Transverse colon (tissue), 4 donors: ENCODE measurements at regions not wholly inside any gene's neighbourhood (a gene's known extent, or its start where the extent isn't known, plus 50 kb on each side); places are given as distances from the start of the nearest gene placed in this dataset.
"Not testable (repeated sequence)": the region's sequence is repeated elsewhere in the genome, so short reads cannot be mapped to it uniquely, and the experiment has no call there.

Experiments used
- DNase-seq: peaks from one replicate; pipeline ENCODE4 v3.0.0-alpha.2; 2019
- H3K27ac ChIP-seq, 4 donors: fragments of 200-600 bp; sonication (generic); 2 replicates each; pipeline ENCODE4 v1.5.1; 2016 to 2018; ENCODE audit warnings: inconsistent platforms in 4 of 4
- H3K27me3 ChIP-seq: fragments of 200-600 bp; sonication (generic); 2 replicates; pipeline ENCODE4 v1.5.1; 2017; ENCODE audit warnings: inconsistent platforms
- H3K36me3 ChIP-seq, 4 donors: fragments of 200-600 bp; sonication (generic); 2 replicates each; pipeline ENCODE4 v1.5.1; 2017 to 2019; ENCODE audit warnings: inconsistent platforms in 4 of 4
- H3K4me1 ChIP-seq, 4 donors: fragments of 200-600 bp; sonication (generic); 2 replicates each; pipeline ENCODE4 v1.5.1; 2017 to 2020; ENCODE audit warnings: inconsistent platforms in 4 of 4
- H3K4me3 ChIP-seq, 4 donors: fragments of 200-600 bp; sonication (generic); 1 replicate in 1 of 4; 2 replicates in 3 of 4; pipeline versions ENCODE4 v1.5.1 to v1.6.1; 2017 to 2019; ENCODE audit warnings: inconsistent platforms in 4 of 4
- H3K9me3 ChIP-seq, 2 donors: fragments of 200-600 bp; sonication (generic); 2 replicates each; pipeline ENCODE4 v1.5.1; 2017 to 2019; ENCODE audit warnings: inconsistent platforms in 2 of 2
- CTCF ChIP-seq, 5 experiments: fragments of 200-600 bp in 3 of 5; fragments of 450-650 bp in 2 of 5; sonication (generic) in 3 of 5; IDR thresholded peaks; 1 replicate in 2 of 5; 2 replicates in 3 of 5; pipeline ENCODE4 v1.5.1; 2016 to 2017; ENCODE audit warnings: antibody characterized with exemption in 5 of 5, inconsistent platforms in 3 of 5, mild to moderate bottlenecking in 2 of 5, moderate library complexity in 1 of 5
- EP300 ChIP-seq: sonication (generic); formaldehyde crosslinking; IDR thresholded peaks from one replicate; pipeline ENCODE4 v1.6.1; 2017; ENCODE audit warnings: antibody characterized with exemption, low read depth
- POLR2A ChIP-seq: fragments of 450-650 bp; IDR thresholded peaks from one replicate; pipeline ENCODE4 v1.6.1; 2016; ENCODE audit warnings: antibody characterized with exemption, mild to moderate bottlenecking, moderate library complexity
- POLR2AphosphoS5 ChIP-seq, 3 donors: sonication (generic); formaldehyde crosslinking; IDR thresholded peaks; one replicate each; pipeline ENCODE4 v1.6.1; 2016; ENCODE audit warnings: antibody characterized with exemption in 3 of 3
- WGBS, 2 donors: methylation state at CpG; one replicate each; pipeline ENCODE4 v1.1.5; 2018; ENCODE audit warnings: low coverage in 1 of 2; 5-methylcytosine and 5-hydroxymethylcytosine counted together
- in situ Hi-C, 4 donors: fragments of 200-750 bp; cut with MboI; loops; one replicate each; pipeline versions ENCODE4 v1.15.0 to v1.15.1; 2017; ENCODE audit warnings: low sequenced_read_pairs in 3 of 4, low pct_ligation_motif_present in 1 of 4, low pct_unique_long_range_greater_than_20kb in 1 of 4
- intact Hi-C: fragments of 100-400 bp; cut with DNase I; formaldehyde crosslinking; loops from one replicate; pipeline ENCODE4 v1.15.1; 2023; ENCODE audit warnings: low total_unique reads

GRCh38 chr3:110938629-110939028 is 133.0 kb upstream of the NECTIN3 start:
- Histone ChIP-seq H3K4me1 (no peaks in the 10 kb centered on the region), H3K27me3 (no peaks in the 10 kb centered on the region), H3K4me3 (no peak overlapping the region), H3K36me3 (no peaks in the 10 kb centered on the region), H3K27ac (no peak overlapping the region), H3K9me3 (no peaks in the 10 kb centered on the region)
- no peak for TF ChIP-seq EP300
- TF ChIP-seq CTCF (IDR thresholded peaks at IDR 0.05) = no peak
- TF ChIP-seq POLR2AphosphoS5 (IDR thresholded peaks at IDR 0.05) = no peak
- TF ChIP-seq POLR2A = no peak
- no peak for DNase-seq
- in situ Hi-C loops (no loop called here), intact Hi-C loops (no loop called here)

GRCh38 chr3:110940055-110940454 is 131.6 kb upstream of the NECTIN3 start:
- H3K27ac ChIP-seq = no peak overlapping the region
- DNase-seq = no peak
- no peaks in the 10 kb centered on the region for H3K36me3 ChIP-seq
- TF ChIP-seq POLR2AphosphoS5 (IDR thresholded peaks at IDR 0.05) = no peak
- TF ChIP-seq CTCF (IDR thresholded peaks at IDR 0.05) = no peak
- no peak for TF ChIP-seq POLR2A
- TF ChIP-seq EP300 = no peak
- intact Hi-C loops (no loop called here), in situ Hi-C loops (no loop called here)
- H3K4me1 ChIP-seq = no peaks in the 10 kb centered on the region
- no peak overlapping the region for H3K4me3 ChIP-seq
- WGBS, 2 donors = 10 to 50% methylated on average over 1 of the region's 1 CpG
- H3K27me3 ChIP-seq = no peaks in the 10 kb centered on the region
- peaks cover 2 to 5% of the 10 kb centered on the region in 2 donors for H3K9me3 ChIP-seq

DNA sequence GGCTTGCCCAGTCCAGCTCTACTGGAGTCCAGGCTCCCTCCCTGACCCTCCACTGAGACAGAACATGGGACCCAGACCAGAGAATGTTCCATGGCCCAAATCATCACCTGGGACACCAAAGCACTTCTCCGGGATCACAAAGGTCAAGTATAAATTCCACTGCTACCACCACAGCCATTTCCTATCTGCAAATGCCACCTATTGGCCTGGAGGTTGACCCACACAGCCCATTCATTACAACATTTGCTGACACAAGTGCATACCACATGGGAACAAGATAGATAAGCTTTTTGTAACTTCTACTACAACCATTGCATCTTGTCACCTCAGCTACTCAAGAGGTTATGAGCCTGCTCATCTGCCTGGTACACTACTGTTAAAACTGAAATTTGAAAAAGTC is 126.8 kb upstream of the NECTIN3 start:
- Histone ChIP-seq H3K9me3 (peaks cover 31% of the 10 kb centered on the region in 2 donors), H3K27ac (no peak overlapping the region), H3K36me3 (no peaks in the 10 kb centered on the region), H3K27me3 (no peaks in the 10 kb centered on the region), H3K4me3 (no peak overlapping the region), H3K4me1 (no peaks in the 10 kb centered on the region)
- DNase-seq = no peak
- 85% methylated on average over 1 of the region's 1 CpG; no CpG with 5 or more reads in 1 of the 2 donors for whole genome bisulfite sequencing, 2 donors
- in situ Hi-C loops (no loop called here), intact Hi-C loops (no loop called here)
- TF ChIP-seq CTCF (IDR thresholded peaks at IDR 0.05) = no peak
- no peak for TF ChIP-seq EP300
- no peak for TF ChIP-seq POLR2AphosphoS5 (IDR thresholded peaks at IDR 0.05)
- TF ChIP-seq POLR2A = no peak

- intact Hi-C loops = no loop called here
Measured at GRCh38 chr3:110946810-110947209, 124.8 kb upstream of the NECTIN3 start.

DNA sequence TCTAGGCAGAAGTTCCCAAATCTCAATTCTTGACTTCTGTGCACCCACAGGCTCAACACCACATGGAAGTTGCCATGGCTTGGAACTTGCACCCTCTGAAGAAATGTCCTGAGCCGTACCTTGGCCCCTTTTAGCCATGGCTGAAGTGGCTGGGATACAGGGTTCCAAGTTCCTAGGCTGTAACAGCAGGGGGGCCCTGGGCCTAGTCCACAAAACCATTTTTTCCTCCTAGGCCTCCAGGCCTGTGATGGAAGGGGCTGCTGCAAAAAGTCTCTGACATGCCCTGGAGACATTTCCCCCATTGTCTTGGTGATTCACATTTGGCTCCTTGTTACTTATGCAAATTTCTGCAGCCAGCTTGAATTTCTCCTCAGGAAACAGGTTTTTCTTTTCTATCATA is 122.4 kb upstream of the NECTIN3 start:
- 86% methylated on average over 1 of the region's 1 CpG; no CpG with 5 or more reads in 1 of the 2 donors for WGBS, 2 donors
- peaks cover 35 to 38% of the 10 kb centered on the region in 2 donors for H3K9me3 ChIP-seq
- in situ Hi-C loops = not testable (repeated sequence)

More at GRCh38 chr3:110946810-110947209, 124.8 kb upstream of the NECTIN3 start:
- H3K4me3 ChIP-seq = no peak overlapping the region
- no peaks in the 10 kb centered on the region for H3K4me1 ChIP-seq
- H3K27me3 ChIP-seq = no peaks in the 10 kb centered on the region
- H3K9me3 ChIP-seq = peaks cover 35 to 38% of the 10 kb centered on the region in 2 donors
- H3K36me3 ChIP-seq = no peaks in the 10 kb centered on the region
- no peak overlapping the region for H3K27ac ChIP-seq
- no peak for DNase-seq
- in situ Hi-C loops = no loop called here
- TF ChIP-seq EP300 (no peak), POLR2AphosphoS5 (IDR thresholded peaks at IDR 0.05) (no peak), CTCF (IDR thresholded peaks at IDR 0.05) (no peak), POLR2A (no peak)

More for the DNA sequence above, 122.4 kb upstream of the NECTIN3 start:
- H3K27ac ChIP-seq, DNase-seq, H3K4me3 ChIP-seq, H3K36me3 ChIP-seq, H3K4me1 ChIP-seq, H3K27me3 ChIP-seq, intact Hi-C loops: not testable (repeated sequence)
